ENCODE measurements at regions not wholly inside any gene's neighbourhood (a gene's known extent, or its start where the extent isn't known, plus 50 kb on each side); places are given as distances from the start of the nearest gene placed in this dataset.

DNA sequence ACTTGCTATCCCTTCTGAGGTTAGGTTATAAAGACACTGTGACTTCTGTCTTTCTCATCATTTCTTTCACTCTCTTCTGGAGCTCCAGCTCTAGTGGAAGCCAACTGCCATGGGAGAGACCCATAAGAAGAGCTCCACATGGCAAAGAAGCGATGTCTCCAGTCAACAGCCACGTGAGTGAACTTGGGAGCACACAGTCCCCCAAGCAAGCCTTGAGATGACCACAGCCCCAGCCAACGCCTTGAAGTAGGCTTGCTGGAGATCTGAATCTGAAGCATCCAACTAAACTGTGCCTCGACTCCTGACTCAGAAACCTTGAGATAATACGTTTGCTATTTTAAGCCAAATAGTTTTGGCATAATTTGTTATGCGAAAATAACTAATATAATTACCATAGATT is 181.7 kb upstream of the GDF10 start:
- TF ChIP-seq CTCF (IDR thresholded peaks at IDR 0.05; ENCODE audit: poor library complexity): no peak
- TF ChIP-seq EZH2 (IDR thresholded peaks at IDR 0.05; ENCODE audit: borderline replicate concordance): no peak
- TF ChIP-seq EZH2phosphoT487 (IDR thresholded peaks at IDR 0.05; ENCODE audit: low read depth, severe bottlenecking, unreplicated experiment): no peak

Data from hepatocyte (in vitro differentiated cells).